Activated CD4-positive, CD25-positive, alpha-beta regulatory T cell (primary cell): ENCODE measurements at regions not wholly inside any gene's neighbourhood (a gene's known extent, or its start where the extent isn't known, plus 50 kb on each side); places are given as distances from the start of the nearest gene placed in this dataset.
"Not testable (repeated sequence)": the region's sequence is repeated elsewhere in the genome, so short reads cannot be mapped to it uniquely, and the experiment has no call there.

Experiments used
- DNase-seq, 4 experiments: peaks; one replicate each; lab custom pipeline; 2025; lab: John Stamatoyannopoulos, UW

DNA sequence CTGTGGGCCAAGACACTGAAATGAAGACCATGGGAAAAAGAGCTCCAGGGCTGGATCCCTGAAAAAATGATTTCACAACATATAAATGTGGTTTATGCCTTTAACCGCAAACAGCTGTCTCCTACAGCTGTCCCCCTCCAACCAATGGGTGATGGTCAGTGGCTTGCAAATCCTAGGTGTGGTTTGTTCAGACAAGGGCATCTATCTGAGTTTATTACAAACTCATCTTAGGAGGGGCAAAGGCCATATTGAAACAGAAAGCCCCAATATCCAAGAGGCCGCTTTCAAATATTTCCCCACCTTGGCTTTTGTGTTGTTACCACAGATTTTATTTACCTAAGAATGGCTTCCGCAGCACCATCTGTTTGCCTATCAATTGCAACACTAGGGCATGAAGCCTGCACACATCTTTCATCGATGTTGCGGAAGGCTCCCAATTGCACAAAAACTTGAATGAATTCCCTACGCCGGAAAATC is 503.6 kb upstream of the AMELY start:
- no peak for DNase-seq

DNA sequence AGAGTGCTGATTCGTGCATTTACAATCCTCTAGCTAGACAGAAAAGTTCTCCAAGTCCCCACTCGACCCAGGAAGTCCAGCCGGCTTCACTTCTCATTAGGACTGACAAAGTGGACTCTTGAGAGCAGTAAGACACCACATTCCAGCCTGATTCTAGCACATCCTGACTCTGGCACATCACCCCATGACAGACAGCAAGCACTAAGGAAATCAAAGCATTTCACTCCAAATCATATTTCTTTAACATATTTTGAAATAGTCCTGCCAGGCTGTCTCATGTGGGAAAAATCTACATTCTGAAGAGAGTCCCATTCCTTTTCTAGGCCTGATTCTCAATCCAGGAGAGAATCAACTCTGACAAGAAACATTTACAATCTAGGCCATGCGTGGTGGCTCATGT is 478.5 kb upstream of the AMELY start:
- no peak for DNase-seq

DNA sequence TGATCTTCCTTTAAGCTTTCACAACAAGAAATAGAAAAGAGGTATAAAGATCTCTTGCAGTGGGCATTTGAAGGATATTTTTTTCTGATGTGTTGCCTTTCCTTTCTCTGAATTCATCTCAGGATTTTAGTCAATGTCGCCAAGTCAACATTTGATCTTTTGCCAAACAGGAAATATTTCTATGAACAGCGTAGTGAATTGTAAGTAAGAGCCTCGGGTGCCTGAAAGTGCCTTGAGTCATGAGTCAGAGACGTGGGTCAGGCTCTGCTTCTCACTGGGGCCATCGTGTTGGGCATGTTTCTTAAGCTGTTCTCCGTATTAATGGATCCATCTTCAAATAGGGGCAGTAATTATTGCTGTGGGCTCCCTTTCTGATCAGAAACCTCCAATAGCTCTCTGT is 471.4 kb upstream of the AMELY start:
- no peak for DNase-seq

DNA sequence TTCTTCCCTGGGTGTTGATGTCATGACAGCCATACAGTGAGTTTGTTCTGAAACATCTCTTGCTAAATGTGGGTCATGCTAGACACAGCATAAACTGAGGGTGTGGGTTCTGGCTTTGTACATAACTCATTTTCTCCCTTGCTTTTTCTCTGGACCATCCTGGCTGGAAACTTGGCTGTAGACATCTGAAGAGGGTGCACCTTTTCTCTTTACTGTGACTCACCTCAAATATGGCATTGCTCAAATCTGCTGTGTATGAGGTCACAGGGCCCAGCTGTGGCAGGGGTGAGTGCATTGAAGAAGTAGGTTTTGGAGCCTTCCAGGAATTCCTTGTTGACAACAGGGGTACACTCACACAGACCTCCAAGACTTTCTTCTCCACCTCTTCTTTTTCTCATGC is 465.5 kb upstream of the AMELY start:
- no peak for DNase-seq

DNA sequence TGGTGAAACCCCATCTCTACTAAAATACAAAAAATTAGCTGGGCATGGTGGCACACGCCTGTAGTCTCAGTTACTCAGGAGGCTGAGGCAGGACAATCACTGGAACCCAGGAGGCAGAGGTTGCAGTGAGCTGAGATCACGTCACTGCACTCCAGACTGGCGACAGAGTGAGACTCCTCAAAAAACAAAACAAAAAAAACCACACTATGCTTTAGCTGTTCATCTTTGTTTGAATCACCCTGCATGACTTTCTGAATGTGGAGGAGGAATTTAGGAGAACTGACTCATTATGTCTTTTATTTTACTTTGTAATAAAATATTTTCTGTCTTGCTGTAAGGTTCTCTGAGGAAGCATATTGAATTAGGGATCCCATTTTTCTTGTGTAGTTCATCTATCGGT is 462.9 kb upstream of the AMELY start:
- not testable (repeated sequence) for DNase-seq

DNA sequence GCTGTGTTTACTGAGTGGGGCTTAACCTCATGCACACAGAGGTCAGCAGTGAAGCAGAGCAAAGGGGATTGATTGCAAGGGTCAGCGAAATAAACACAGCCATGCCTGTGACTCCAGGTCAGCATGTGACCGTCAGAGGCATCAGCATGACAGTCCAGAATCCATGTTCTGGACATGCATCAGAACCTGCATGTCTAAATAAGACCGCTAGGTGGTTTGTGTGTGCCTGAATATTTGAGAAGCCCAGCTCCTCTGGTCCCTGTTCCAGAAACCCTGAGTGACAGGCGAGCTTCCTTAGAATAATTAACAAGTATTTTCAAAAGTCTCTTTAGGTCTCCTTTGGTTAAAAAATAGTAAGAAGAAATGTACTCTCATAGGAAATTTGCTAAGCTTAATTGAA is 460.4 kb upstream of the AMELY start:
- DNase-seq = not testable (repeated sequence)

DNA sequence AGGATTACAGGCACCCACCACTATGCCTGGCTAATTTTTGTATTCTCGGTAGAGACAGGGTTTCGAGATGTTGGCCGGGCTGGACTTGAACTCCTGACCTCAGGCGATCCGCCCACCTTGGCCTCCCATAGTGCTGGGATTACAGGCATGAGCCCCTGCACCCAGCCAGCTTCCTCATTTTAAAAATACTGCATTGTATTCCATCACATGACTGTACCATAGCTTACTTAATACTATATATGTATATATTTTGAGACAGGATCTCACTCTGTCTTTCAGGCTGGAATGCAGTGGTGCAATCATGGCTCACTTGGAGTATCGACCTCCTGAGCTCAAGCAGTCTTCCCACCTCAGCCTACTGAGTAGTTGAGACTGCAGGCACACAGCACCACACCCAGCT is 459.5 kb upstream of the AMELY start:
- not testable (repeated sequence) for DNase-seq

DNA sequence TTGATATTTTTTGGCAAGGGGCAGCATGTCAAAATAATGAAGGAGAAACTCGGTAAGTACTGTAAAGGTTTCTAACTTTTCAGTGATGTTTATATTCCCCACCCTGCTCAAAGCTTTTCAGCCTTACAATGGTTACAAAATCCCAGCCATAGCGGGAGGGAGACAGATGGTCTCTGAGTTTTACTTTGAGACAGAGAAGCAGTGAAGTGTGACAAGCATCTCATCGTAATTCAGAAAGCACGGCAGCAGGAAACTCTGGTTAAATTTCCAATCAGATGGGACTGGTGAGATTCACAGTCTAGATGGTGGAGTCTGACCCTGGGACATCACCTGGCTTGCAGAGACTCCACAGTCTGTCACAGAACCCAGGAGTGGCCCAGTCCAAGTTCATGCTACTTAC is 448.0 kb upstream of the AMELY start:
- no peak for DNase-seq

DNA sequence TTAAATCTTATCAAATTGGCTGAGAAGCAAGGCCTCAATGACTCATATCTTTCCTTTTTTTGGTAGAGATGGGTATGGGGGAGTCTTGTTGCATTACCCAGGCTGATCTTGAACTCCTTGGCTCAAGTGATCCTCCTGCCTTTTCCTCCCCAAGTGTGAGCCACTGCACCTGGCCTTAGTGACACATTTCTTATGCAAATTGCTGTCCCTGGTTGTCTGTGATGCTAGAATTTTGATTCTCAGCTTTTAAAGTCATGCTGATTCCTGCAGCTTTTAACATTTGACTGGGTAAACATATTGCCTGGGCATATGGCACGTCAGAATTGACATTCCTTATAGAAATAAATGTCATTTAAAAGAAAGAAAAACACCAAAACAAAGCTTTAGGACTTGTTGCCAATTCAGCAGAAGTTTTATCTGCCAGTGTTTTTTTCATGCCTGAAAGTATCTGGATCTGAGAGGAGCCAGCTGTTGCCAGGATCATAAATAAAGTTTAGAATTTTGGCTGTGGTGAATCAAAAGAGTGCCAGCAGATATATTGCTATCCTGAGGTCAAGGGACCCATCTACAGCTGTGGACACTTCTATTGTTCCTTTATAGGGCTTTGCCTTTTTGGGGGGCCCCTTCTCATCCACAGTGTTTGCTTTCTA is 446.7 kb upstream of the AMELY start:
- no peak for DNase-seq

DNA sequence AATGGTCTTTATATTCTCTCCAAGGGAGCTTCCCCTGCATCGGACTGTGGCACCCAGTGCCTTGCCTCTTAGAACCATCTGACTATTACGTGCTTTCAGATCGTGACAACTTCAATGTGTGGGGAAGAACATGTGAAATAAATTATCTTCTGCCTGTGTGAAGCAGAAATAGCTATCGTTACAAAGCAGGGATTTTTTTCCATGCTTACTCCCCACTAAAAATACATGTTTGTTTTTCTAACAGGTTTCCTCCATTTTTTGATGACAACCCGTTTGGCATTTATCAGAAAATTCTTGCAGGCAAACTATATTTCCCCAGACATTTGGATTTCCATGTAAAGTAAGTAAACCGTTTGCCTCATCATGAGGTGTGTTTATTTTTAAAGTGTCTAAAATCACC is 444.3 kb upstream of the AMELY start:
- DNase-seq = not testable (repeated sequence)

DNA sequence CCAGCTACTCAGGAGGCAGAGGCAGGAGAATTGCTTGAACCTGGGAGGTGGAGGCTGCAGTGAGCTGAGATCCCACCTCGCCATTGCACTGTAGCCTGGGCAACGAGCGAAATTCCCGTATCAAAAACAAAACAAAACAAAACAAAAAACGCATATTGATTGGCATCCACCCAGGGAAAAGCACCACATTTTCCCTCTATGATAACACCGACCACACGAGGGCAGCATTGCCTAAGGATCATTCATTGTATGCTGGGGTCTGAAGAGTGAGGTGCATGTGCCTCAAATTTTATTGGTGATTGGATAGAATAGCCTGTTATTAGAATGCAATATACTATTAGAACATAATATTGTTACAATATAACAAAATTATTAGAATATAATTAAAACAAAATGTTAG is 433.1 kb upstream of the AMELY start:
- peak in 2 of 4 experiments; percentile 0 to 20 for DNase-seq

DNA sequence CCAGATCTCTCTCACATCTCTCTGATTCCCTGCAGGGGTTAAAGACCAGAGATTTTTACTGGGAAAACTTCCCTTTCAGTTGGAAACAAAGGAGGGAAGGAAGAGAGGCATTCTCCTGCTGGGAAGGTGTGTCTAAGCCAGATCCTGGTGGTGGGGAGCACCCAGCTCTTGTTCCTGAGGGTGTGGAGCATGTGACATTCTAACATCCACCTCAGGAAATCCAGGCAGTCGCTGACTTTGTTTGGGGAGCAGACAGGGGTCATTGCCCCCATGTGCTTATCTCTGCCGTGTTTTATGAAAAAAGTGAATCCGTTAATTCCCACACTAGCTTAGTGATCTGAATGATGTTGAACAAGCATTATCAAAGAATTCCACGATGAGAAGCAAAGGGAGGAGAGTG is 431.7 kb upstream of the AMELY start:
- no peak for DNase-seq

DNA sequence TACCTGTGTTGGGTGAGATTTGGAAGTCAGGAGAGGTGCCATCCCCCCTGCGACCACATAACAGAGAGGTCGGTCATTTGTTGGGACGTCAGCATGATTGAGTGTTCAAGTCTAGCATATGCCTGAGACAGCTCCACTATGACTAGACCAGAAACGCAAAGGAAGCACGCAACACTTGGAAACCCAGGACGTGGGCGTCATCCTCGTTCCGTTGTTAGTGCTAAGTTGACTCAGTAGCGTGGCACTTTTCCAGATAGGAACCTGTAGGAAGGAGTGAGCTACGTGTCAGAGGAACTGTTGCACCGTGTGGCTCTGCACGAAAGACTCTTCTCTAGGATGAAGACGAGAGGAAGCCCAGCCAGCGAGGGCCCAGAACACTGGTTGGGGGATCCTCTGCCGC is 431.2 kb upstream of the AMELY start:
- not testable (repeated sequence) for DNase-seq

DNA sequence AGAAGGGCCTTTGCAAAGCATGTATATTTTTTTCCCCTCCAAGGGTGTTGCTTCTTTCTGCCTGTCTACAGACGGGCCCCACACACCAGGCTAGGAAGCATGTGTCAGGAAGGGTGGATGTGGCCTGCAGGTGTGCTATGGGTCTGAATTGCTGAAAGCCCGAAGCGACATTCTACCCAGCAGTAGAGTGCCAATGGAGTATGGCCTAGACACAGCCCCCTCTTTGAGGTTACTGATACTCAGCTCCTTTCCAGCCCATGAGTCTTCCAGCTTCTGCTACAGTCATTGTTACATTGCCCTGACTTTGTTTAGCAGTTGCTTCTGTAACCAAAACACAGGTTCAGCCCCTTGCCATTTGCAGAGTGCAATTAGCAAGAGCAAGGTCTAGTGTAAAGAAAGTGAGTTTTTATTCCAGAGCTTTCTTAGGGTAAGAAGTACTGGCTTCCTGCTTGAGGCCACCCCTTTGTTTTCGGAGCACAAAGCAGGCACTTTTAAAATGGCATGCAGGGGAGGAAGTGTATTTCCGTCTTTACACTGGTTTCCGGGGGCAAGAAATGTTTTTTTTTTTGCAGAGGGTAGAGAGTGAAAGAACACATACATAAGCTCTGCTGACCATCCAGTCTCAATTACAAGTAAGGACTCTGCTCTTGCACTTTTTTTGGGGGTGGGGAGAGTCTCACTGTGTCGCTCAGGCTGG is 428.0 kb upstream of the AMELY start:
- peak in 1 of 4 experiments; percentile 1 for DNase-seq

DNA sequence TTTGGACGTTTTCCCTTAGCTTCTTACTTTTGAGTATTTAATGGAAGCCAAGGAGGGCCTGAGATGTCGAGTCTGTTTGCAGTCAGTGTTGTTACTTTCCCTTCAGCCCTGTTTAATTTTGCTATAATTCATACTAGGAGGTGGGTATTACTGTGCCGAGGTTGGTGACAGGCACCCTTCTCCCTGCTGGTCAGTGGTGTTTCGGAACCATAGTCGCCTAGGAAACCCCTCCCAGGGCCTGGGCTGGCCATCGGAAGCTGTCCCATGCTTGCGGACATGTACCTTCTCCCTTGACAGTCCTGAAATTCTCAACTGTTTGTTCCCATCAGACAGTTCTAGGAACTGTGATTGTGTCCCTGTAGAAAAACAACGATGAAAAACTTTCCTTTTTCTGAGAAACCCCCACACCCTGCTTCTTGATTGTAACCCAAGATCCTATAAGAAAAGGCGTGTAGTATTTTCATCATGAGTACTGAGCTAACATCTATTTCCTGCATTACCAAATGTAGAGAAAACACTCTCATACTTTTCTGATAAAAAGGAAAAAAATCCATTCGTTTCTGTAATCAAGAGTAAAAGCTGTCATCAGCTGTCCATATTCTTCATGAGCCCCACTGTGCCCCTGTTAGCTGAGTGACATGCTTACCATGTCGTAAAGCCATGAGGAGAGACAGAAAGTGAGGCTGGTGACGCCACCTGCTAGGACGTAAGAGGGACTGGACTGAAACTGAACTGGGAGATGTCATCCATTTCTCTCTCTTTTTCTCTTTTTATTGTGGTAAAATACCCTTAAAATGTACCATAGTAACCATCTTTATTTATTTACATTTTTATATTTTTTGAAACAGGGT is 424.7 kb upstream of the AMELY start:
- DNase-seq = no peak

DNA sequence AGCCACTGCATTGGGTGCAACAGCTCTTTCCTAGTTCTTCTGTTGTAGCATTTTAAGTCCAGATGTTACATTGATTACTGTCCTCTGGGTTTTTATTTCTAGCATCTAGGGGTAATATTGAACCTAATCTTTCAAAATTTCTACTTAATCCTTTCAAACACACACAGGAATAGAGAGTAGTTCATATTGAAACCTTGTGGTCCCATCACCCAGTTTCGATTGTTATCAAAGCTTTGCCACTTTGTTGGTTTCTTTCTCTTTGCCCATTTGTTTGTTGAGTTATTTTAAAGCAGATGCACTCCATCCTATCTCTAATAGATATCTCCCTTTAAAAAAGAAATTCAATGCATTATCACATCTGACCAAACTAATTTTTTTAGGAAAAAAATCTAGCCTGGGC is 422.9 kb upstream of the AMELY start:
- no peak for DNase-seq

DNA sequence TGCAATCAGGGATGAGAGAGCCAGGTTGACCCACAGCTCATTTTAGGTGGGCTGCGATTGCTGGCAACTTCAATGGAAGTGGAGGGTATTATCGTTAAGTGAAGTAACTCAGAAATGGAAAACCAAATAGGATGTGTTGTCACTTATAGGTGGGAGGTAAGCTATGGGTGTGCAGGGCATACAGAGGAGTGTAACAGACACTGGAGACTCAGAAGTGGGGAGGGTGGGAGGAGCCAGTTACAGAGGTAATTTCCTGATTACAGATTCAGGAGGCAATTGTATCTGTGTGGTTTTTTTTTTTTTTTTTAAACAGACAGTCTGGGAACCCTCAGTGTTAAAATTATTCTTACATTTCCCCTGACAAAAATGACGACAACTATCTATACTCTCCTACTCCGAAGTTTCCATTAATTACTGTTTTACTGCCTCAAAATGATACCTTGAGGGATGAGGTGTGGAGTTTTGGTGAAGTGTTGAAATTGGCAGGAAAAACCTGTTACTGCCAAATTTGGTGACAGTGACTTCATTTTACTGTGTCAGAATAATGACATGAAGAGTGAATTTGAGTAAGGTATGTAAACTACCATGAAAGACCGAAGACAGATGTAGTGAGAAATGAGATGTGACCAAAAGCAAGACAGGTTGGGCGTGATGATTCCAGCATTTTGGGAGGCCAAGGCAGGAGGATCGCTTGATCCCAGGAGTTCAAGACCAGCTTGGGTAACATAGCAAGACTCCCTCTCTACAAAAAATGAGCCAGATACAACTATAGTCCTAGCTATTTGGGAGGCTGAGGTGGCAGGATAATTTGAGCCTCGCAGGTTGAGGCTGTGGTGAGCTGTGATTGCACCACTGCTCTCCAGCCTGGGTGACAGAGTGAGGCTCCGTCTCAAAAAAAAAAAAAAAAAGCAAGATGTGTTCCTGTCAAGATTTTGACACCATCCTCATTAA is 415.0 kb upstream of the AMELY start:
- DNase-seq = peak in 1 of 4 experiments; percentile 0

DNA sequence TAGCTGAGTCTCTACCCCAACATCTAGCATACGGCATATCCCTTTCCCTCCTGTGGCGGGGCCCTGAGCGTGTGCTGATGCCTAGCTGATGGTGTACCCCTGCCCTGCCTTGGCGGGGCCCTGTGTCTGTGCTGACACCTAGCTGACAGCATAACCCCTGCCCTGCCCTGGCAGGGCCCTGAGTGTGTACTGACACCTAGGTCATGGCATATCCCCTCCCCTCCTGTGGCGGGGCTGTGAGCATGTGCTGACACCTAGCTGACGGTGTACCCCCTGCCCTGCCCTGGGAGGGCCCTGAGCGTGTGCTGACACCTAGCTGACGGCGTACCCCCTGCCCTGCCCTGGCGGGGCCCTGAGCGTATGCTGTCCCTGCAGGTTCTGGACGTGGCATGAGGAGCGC is 414.0 kb upstream of the AMELY start:
- no peak for DNase-seq

DNA sequence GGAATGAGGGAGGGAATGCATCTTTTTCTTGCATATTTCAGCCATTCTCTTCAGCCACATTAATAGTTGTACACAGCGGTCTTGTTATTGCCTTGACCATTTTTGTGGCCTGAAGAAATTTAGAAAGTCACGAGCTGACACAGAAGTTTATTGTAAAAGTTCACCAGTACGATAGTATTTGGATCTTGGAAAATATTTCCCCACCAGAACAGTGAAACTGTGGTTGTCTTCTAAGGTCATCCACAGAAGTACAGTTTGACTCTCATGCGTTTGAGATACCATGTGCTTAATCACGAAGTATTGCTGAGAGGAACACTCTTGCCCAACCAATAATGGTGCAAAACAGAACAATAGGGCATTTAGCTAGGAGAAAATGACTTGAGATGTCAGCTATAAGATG is 409.2 kb upstream of the AMELY start:
- no peak for DNase-seq

DNA sequence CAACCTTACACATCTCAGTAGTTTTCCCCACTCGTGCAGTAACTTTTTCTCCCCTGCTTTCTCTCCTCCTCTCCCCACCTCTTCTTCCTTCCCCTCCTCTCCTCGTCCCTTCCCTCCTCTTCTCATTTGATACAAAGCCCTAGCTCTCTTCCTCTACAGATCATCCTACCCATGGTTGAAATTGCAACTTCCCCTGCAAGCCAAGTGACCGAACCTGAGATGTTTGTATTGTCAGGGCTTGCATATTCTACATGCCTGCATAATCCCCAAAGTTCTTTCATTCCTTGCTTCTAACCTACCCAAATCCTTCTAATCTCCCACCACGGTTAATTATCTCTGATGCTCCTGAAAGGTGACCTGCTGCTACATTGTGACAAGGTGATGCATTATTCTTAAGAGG is 408.6 kb upstream of the AMELY start:
- not testable (repeated sequence) for DNase-seq

DNA sequence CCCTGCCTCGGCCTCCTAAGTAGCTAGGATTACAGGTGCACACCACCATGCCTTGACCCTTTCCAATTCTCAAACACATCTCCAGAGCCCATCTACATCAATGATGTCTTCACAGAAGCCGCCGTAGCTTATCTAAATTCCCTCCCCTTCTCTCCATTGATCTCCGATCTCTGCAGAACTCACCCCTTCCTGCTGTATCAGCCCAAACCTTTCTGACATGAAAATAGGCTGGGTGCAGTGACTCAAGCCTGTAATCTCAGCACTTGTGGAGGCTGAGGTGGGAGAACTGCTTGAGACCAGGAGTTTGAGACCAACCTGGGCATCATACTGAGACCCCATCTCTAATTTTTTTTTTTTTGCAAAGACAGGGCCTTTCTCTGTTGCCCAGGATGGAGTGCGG is 406.6 kb upstream of the AMELY start:
- DNase-seq = no peak

DNA sequence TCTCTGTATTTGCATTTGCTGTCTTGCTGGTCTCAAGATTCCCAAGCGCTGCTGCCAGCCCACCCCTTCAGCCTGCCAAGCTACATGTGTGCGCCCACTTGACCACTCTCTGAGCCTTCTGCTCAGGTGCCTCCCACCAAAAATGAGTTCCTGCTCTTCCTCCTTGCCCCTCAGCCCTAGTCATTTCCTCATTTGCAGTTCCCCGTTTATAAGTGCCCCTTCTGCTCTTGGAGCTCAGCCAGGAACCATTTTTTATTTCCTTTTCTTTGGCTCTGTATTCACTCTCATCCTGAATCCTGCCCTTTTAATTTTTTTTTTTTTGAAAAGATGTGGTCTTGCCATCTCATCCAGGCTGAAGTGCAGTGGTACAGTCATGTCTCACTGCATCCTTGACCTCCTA is 406.0 kb upstream of the AMELY start:
- no peak for DNase-seq
